ENCODE measurements at regions not wholly inside any gene's neighbourhood (a gene's known extent, or its start where the extent isn't known, plus 50 kb on each side); places are given as distances from the start of the nearest gene placed in this dataset.
A peak's percentile ranks its signal among the peaks of the same experiment; 100 is the strongest.

DNA sequence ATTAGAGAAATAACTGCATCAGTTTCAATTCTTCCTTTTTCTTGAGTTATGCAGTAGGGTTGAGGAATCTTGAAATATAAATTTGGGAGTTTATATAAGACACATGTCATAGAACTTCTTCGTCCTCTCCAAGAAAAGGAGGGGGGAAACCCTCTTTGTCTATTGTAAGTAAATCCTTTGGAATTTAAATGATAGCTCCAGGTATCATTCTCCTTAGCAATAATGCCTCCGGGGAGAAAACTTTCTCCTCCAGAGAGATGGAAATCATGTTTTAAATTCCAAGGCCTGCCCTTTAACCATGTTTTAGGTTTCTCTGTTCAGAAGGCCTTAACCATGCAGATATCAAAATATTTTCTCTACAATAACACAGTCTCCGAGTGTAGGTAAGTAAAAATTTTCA is 899.7 kb upstream of the GCFC2 start:
- DNase-seq (ENCODE audit: low read depth): no peak
- H3K4me3 ChIP-seq (ENCODE audit: control insufficient read depth, low read depth, low read length): no peak overlapping the region
- no peak for TF ChIP-seq CTCF (conservative IDR thresholded peaks at IDR 0.05; ENCODE audit: control insufficient read depth, insufficient read depth, low read depth, low read length)

- DNase-seq (ENCODE audit: low read depth): peak; percentile 63
- no peak overlapping the region for H3K4me3 ChIP-seq (ENCODE audit: control insufficient read depth, low read depth, low read length)
- peak; percentile 66 for TF ChIP-seq CTCF (conservative IDR thresholded peaks at IDR 0.05; ENCODE audit: control insufficient read depth, insufficient read depth, low read depth, low read length)
Measured at GRCh38 chr2:76599732-76600368, 889.1 kb upstream of the GCFC2 start.

DNA sequence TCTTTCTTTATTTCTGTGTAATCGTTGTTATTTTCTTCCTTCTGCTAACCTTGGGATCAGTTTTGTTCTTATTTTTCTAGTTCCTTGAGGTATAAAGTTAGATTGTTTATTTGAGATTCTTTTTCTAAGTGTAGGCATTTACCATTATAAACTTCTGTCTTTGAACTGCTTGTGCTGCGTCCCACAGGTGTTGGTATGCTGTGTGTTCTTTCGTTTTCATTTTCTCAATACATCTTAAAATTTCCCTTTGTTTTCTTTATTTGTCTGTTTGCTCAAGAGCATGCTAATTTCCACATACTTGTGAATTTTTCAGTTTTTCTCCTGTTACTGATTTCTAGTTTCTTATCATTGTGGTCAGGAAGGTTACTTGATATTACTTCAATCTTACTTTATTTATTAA is 873.8 kb upstream of the GCFC2 start:
- TF ChIP-seq CTCF (conservative IDR thresholded peaks at IDR 0.05; ENCODE audit: control insufficient read depth, insufficient read depth, low read depth, low read length): no peak
- no peak overlapping the region for H3K4me3 ChIP-seq (ENCODE audit: control insufficient read depth, low read depth, low read length)
- no peak for DNase-seq (ENCODE audit: low read depth)

- no peak for DNase-seq (ENCODE audit: low read depth)
- no peak overlapping the region for H3K4me3 ChIP-seq (ENCODE audit: control insufficient read depth, low read depth, low read length)
- TF ChIP-seq CTCF (conservative IDR thresholded peaks at IDR 0.05; ENCODE audit: control insufficient read depth, insufficient read depth, low read depth, low read length): no peak
Measured at GRCh38 chr2:76579911-76580310, 869.2 kb upstream of the GCFC2 start.

- no peak for TF ChIP-seq CTCF (conservative IDR thresholded peaks at IDR 0.05; ENCODE audit: control insufficient read depth, insufficient read depth, low read depth, low read length)
- no peak for DNase-seq (ENCODE audit: low read depth)
- H3K4me3 ChIP-seq (ENCODE audit: control insufficient read depth, low read depth, low read length): no peak overlapping the region
Measured at GRCh38 chr2:76572981-76573380, 862.3 kb upstream of the GCFC2 start.

DNA sequence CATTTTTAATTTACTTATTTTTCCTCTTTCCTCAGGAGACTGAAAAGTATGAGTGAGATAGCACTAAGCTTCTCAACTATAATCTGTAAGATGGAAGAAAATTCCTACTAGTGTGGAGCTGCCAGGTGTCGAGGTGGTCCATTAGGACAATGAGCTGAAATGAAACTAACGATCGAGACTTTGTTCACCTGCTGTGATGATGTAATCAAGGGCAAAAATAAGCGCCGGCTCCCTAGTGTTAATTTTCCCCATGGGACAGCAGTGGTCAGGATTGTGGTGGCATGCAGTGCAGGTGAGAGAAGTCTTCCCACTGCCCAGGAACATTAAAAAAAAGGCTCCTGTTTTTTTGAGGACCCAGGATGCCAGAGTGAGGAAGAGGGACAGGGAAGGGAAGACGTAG is 859.1 kb upstream of the GCFC2 start:
- H3K4me3 ChIP-seq (ENCODE audit: control insufficient read depth, low read depth, low read length): no peak overlapping the region
- DNase-seq (ENCODE audit: low read depth): no peak
- TF ChIP-seq CTCF (conservative IDR thresholded peaks at IDR 0.05; ENCODE audit: control insufficient read depth, insufficient read depth, low read depth, low read length): no peak

GRCh38 chr2:76567478-76567877 is 856.8 kb upstream of the GCFC2 start:
- no peak overlapping the region for H3K4me3 ChIP-seq (ENCODE audit: control insufficient read depth, low read depth, low read length)
- no peak for DNase-seq (ENCODE audit: low read depth)
- TF ChIP-seq CTCF (conservative IDR thresholded peaks at IDR 0.05; ENCODE audit: control insufficient read depth, insufficient read depth, low read depth, low read length): no peak

Data from fibroblast of mammary gland (primary cell).